ES-I3 (cell line): ENCODE measurements at regions not wholly inside any gene's neighbourhood (a gene's known extent, or its start where the extent isn't known, plus 50 kb on each side); places are given as distances from the start of the nearest gene placed in this dataset.

ENCODE experiments used
- H3K36me3 ChIP-seq: 2 replicates; pipeline ENCODE4 v1.6.1; 2013; ENCODE audit warnings: mild to moderate bottlenecking, low read length, control low read depth, moderate library complexity; ENCODE audit not compliant: insufficient read depth
- H3K4me1 ChIP-seq: 2 replicates; pipeline ENCODE4 v1.6.1; 2013; ENCODE audit warnings: mild to moderate bottlenecking, control low read depth, low read length; ENCODE audit not compliant: insufficient read depth
- H3K9ac ChIP-seq: 2 replicates; pipeline ENCODE4 v1.6.1; 2013; ENCODE audit warnings: low read depth, mild to moderate bottlenecking, low read length, moderate library complexity
- H3K9me3 ChIP-seq: 2 replicates; pipeline ENCODE4 v1.6.1; 2013; ENCODE audit warnings: mild to moderate bottlenecking, low read length, moderate library complexity; ENCODE audit not compliant: control insufficient read depth, insufficient read depth

GRCh38 chr6:168222115-168223043 lies 97.2 kb downstream of the DACT2 start:
- H3K36me3 ChIP-seq: no peaks in the 10 kb centered on the region
- no peaks in the 10 kb centered on the region for H3K9me3 ChIP-seq
- H3K4me1 ChIP-seq: peaks cover 11% of the 10 kb centered on the region
- H3K9ac ChIP-seq: no peak overlapping the region

GRCh38 chr6:168221497-168222079 lies 98.0 kb downstream of the DACT2 start:
- Histone ChIP-seq H3K9ac (no peak overlapping the region), H3K36me3 (no peaks in the 10 kb centered on the region), H3K9me3 (no peaks in the 10 kb centered on the region), H3K4me1 (peaks cover 11% of the 10 kb centered on the region)

GRCh38 chr6:168221000-168221399 lies 98.6 kb downstream of the DACT2 start:
- H3K36me3 ChIP-seq: no peaks in the 10 kb centered on the region

GRCh38 chr6:168219804-168220203 lies 99.8 kb downstream of the DACT2 start:
- no peaks in the 10 kb centered on the region for H3K9me3 ChIP-seq

More at GRCh38 chr6:168221000-168221399, 98.6 kb downstream of the DACT2 start:
- Histone ChIP-seq H3K9ac (no peak overlapping the region), H3K4me1 (peaks cover 5% of the 10 kb centered on the region), H3K9me3 (no peaks in the 10 kb centered on the region)

GRCh38 chr6:168218785-168219566 lies 100.6 kb downstream of the DACT2 start:
- Histone ChIP-seq H3K9me3 (no peaks in the 10 kb centered on the region), H3K4me1 (no peaks in the 10 kb centered on the region), H3K9ac (no peak overlapping the region), H3K36me3 (no peaks in the 10 kb centered on the region)

More at GRCh38 chr6:168219804-168220203, 99.8 kb downstream of the DACT2 start:
- H3K9ac ChIP-seq: no peak overlapping the region
- no peaks in the 10 kb centered on the region for H3K4me1 ChIP-seq
- H3K36me3 ChIP-seq: no peaks in the 10 kb centered on the region

- no peak overlapping the region for H3K9ac ChIP-seq
- H3K36me3 ChIP-seq: no peaks in the 10 kb centered on the region
- H3K9me3 ChIP-seq: no peaks in the 10 kb centered on the region
- H3K4me1 ChIP-seq: no peaks in the 10 kb centered on the region
Observed at GRCh38 chr6:168217880-168218537, 101.6 kb downstream of the DACT2 start.

- Histone ChIP-seq H3K4me1 (no peaks in the 10 kb centered on the region), H3K36me3 (no peaks in the 10 kb centered on the region), H3K9me3 (no peaks in the 10 kb centered on the region), H3K9ac (no peak overlapping the region)
Observed at GRCh38 chr6:168217216-168217879, 102.2 kb downstream of the DACT2 start.

- Histone ChIP-seq H3K9ac (no peak overlapping the region), H3K4me1 (no peaks in the 10 kb centered on the region), H3K9me3 (no peaks in the 10 kb centered on the region), H3K36me3 (no peaks in the 10 kb centered on the region)
Observed at GRCh38 chr6:168216751-168217191, 102.8 kb downstream of the DACT2 start.

GRCh38 chr6:168216117-168216516 lies 103.5 kb downstream of the DACT2 start:
- H3K9me3 ChIP-seq: no peaks in the 10 kb centered on the region
- H3K36me3 ChIP-seq: no peaks in the 10 kb centered on the region
- no peaks in the 10 kb centered on the region for H3K4me1 ChIP-seq
- no peak overlapping the region for H3K9ac ChIP-seq

GRCh38 chr6:168215121-168215808 lies 104.3 kb downstream of the DACT2 start:
- Histone ChIP-seq H3K9ac (no peak overlapping the region), H3K4me1 (peaks cover under 1% of the 10 kb centered on the region; the same call in 1 of the 2 replicates), H3K36me3 (no peaks in the 10 kb centered on the region), H3K9me3 (no peaks in the 10 kb centered on the region)

GRCh38 chr6:168214586-168215104 lies 104.9 kb downstream of the DACT2 start:
- no peaks in the 10 kb centered on the region for H3K36me3 ChIP-seq
- peaks cover 7% of the 10 kb centered on the region for H3K4me1 ChIP-seq
- H3K9me3 ChIP-seq: no peaks in the 10 kb centered on the region
- H3K9ac ChIP-seq: no peak overlapping the region

- Histone ChIP-seq H3K4me1 (peaks cover 13% of the 10 kb centered on the region), H3K9me3 (no peaks in the 10 kb centered on the region), H3K36me3 (no peaks in the 10 kb centered on the region), H3K9ac (no peak overlapping the region)
Observed at GRCh38 chr6:168213121-168213524, 106.5 kb downstream of the DACT2 start.

GRCh38 chr6:168212362-168212761 lies 107.2 kb downstream of the DACT2 start:
- no peaks in the 10 kb centered on the region for H3K9me3 ChIP-seq
- H3K4me1 ChIP-seq: peaks cover 13% of the 10 kb centered on the region
- H3K9ac ChIP-seq: no peak overlapping the region
- no peaks in the 10 kb centered on the region for H3K36me3 ChIP-seq
